Activated CD8-positive, alpha-beta T cell treated with anti-CD3 and anti-CD28 coated beads for 36 hours (primary cell): ENCODE measurements at regions not wholly inside any gene's neighbourhood (a gene's known extent, or its start where the extent isn't known, plus 50 kb on each side); places are given as distances from the start of the nearest gene placed in this dataset.

Experiments
- ATAC-seq: fragments of 200-7000 bp; cut with Tn5 transposase; one replicate; pipeline ENCODE4 v1.10.0; 2021; ENCODE audit warnings: mild to moderate bottlenecking, moderate library complexity
- CTCF ChIA-PET: fragments of 350-600 bp; sonication (Branson Sonifier 250); formaldehyde crosslinking; loops from one replicate; lab custom pipeline; 2021; ENCODE audit warnings: antibody characterized with exemption; lab: Charles Lee
- POLR2A ChIA-PET: fragments of 350-600 bp; sonication (Branson Sonifier 250); formaldehyde crosslinking; loops from one replicate; lab custom pipeline; 2021; ENCODE audit warnings: antibody characterized with exemption; lab: Charles Lee
- DNase-seq: peaks from one replicate; pipeline ENCODE4 v3.0.0-alpha.2; 2020
- H3K27ac Mint-ChIP-seq: one replicate; pipeline ENCODE4 v1.8.0; 2021; ENCODE audit warnings: mild to moderate bottlenecking, mixed read lengths
- H3K27me3 Mint-ChIP-seq: one replicate; pipeline ENCODE4 v1.8.0; 2021; ENCODE audit warnings: mixed read lengths
- H3K36me3 Mint-ChIP-seq: one replicate; pipeline ENCODE4 v1.8.0; 2021; ENCODE audit warnings: low read depth, mixed read lengths
- H3K4me1 Mint-ChIP-seq: one replicate; pipeline ENCODE4 v1.8.0; 2021; ENCODE audit warnings: low read depth, mixed read lengths
- H3K4me3 Mint-ChIP-seq: one replicate; pipeline ENCODE4 v1.8.0; 2021; ENCODE audit warnings: mild to moderate bottlenecking, moderate library complexity, mixed read lengths
- H3K9me3 Mint-ChIP-seq: one replicate; pipeline ENCODE4 v1.8.0; 2021; ENCODE audit warnings: mixed read lengths
- CTCF ChIP-seq: fragments of 200-600 bp; IDR thresholded peaks from one replicate; pipeline ENCODE4 v1.8.0; 2022; ENCODE audit warnings: antibody characterized with exemption, mild to moderate bottlenecking
- intact Hi-C: fragments of 100-400 bp; cut with micrococcal nuclease; formaldehyde crosslinking; loops from one replicate; pipeline ENCODE4 v1.10.0; 2022

GRCh38 chr6:112713402-112713801, 366.3 kb downstream of the RFPL4B start:
- Mint-ChIP-seq H3K27ac (no peak overlapping the region), H3K36me3 (no peaks in the 10 kb centered on the region), H3K9me3 (no peaks in the 10 kb centered on the region), H3K4me3 (no peak overlapping the region), H3K4me1 (no peaks in the 10 kb centered on the region), H3K27me3 (no peaks in the 10 kb centered on the region)
- ChIA-PET CTCF (no interaction called here), POLR2A (no interaction called here)
- no peak for DNase-seq
- TF ChIP-seq CTCF: no peak
- intact Hi-C loops: no loop called here
- no peak for ATAC-seq

- ChIA-PET CTCF (no interaction called here), POLR2A (no interaction called here)
- no peaks in the 10 kb centered on the region for H3K36me3 Mint-ChIP-seq
- no peaks in the 10 kb centered on the region for H3K4me1 Mint-ChIP-seq
- intact Hi-C loops: no loop called here
- no peak for TF ChIP-seq CTCF
- H3K27me3 Mint-ChIP-seq: no peaks in the 10 kb centered on the region
- H3K9me3 Mint-ChIP-seq: no peaks in the 10 kb centered on the region
- ATAC-seq: no peak
- no peak overlapping the region for H3K4me3 Mint-ChIP-seq
- no peak overlapping the region for H3K27ac Mint-ChIP-seq
- no peak for DNase-seq
Measured at GRCh38 chr6:112717401-112717800, 370.3 kb downstream of the RFPL4B start.

- CTCF ChIA-PET: no interaction called here
- Mint-ChIP-seq H3K36me3 (no peaks in the 10 kb centered on the region), H3K9me3 (no peaks in the 10 kb centered on the region), H3K27ac (no peak overlapping the region), H3K4me3 (no peak overlapping the region), H3K4me1 (no peaks in the 10 kb centered on the region), H3K27me3 (no peaks in the 10 kb centered on the region)
- no peak for TF ChIP-seq CTCF
- POLR2A ChIA-PET: no interaction called here
- no peak for DNase-seq
- intact Hi-C loops: no loop called here
- no peak for ATAC-seq
Measured at GRCh38 chr6:112717856-112718255, 370.7 kb downstream of the RFPL4B start.

GRCh38 chr6:112725541-112726085, 378.5 kb downstream of the RFPL4B start:
- H3K9me3 Mint-ChIP-seq: peaks cover 1% of the 10 kb centered on the region
- ChIA-PET CTCF (no interaction called here), POLR2A (no interaction called here)
- H3K4me3 Mint-ChIP-seq: no peak overlapping the region
- DNase-seq: no peak
- no peak for TF ChIP-seq CTCF
- H3K36me3 Mint-ChIP-seq: no peaks in the 10 kb centered on the region
- H3K27ac Mint-ChIP-seq: no peak overlapping the region
- no peak for ATAC-seq
- H3K27me3 Mint-ChIP-seq: no peaks in the 10 kb centered on the region
- intact Hi-C loops: no loop called here
- H3K4me1 Mint-ChIP-seq: no peaks in the 10 kb centered on the region

GRCh38 chr6:112735129-112735528, 388.0 kb downstream of the RFPL4B start:
- DNase-seq (no peak), ATAC-seq (no peak)
- Mint-ChIP-seq H3K4me1 (no peaks in the 10 kb centered on the region), H3K27me3 (no peaks in the 10 kb centered on the region), H3K36me3 (no peaks in the 10 kb centered on the region), H3K4me3 (no peak overlapping the region), H3K9me3 (peaks cover 5% of the 10 kb centered on the region), H3K27ac (no peak overlapping the region)
- POLR2A ChIA-PET: no interaction called here
- no peak for TF ChIP-seq CTCF
- CTCF ChIA-PET: no interaction called here
- intact Hi-C loops: no loop called here
